ENCODE measurements at regions not wholly inside any gene's neighbourhood (a gene's known extent, or its start where the extent isn't known, plus 50 kb on each side); places are given as distances from the start of the nearest gene placed in this dataset.

GRCh38 chr2:217645896-217646295 lies 356.9 kb downstream of the TNS1 start:
- no peak overlapping the region for H2AFZ ChIP-seq (ENCODE audit: control insufficient read depth, low read length)
- peaks cover 6% of the 10 kb centered on the region for H3K27me3 ChIP-seq (ENCODE audit: control insufficient read depth, extremely low read depth, insufficient read depth, low read length)
- no peak overlapping the region for H3K4me2 ChIP-seq (ENCODE audit: control insufficient read depth, extremely low read depth, insufficient read depth, low read depth, low read length)
- H3K9me1 ChIP-seq (ENCODE audit: control insufficient read depth, extremely low read depth, insufficient read depth, low read length) = no peaks in the 10 kb centered on the region
- no peak overlapping the region for H3K4me3 ChIP-seq (ENCODE audit: control insufficient read depth in 2 of 3, extremely low read depth in 1 of 3, insufficient read depth in 2 of 3, low read depth in 1 of 3, low read length in 3 of 3)
- DNase-seq (ENCODE audit: low read depth, low spot score) (peak; percentile 19), FAIRE-seq (no peak)
- no peaks in the 10 kb centered on the region for H4K20me1 ChIP-seq (ENCODE audit: control insufficient read depth, extremely low read depth, insufficient read depth, low read length)
- no peaks in the 10 kb centered on the region for H3K36me3 ChIP-seq (ENCODE audit: control insufficient read depth in 2 of 2, extremely low read depth in 1 of 2, insufficient read depth in 2 of 2, low read length in 2 of 2)
- H3K9ac ChIP-seq (ENCODE audit: control insufficient read depth, extremely low read depth, insufficient read depth, low read length) = no peak overlapping the region
- dilution Hi-C loops (cut with MboI; ENCODE audit: extremely low pct_ligation_motif_present, low sequenced_read_pairs) = no loop called here
- H3K4me1 ChIP-seq (ENCODE audit: control insufficient read depth, extremely low read depth, insufficient read depth, low read length) = peaks cover 3% of the 10 kb centered on the region
- no peak overlapping the region for H3K27ac ChIP-seq (ENCODE audit: control insufficient read depth, insufficient read depth, low read length)
- TF ChIP-seq, protein P1, sequence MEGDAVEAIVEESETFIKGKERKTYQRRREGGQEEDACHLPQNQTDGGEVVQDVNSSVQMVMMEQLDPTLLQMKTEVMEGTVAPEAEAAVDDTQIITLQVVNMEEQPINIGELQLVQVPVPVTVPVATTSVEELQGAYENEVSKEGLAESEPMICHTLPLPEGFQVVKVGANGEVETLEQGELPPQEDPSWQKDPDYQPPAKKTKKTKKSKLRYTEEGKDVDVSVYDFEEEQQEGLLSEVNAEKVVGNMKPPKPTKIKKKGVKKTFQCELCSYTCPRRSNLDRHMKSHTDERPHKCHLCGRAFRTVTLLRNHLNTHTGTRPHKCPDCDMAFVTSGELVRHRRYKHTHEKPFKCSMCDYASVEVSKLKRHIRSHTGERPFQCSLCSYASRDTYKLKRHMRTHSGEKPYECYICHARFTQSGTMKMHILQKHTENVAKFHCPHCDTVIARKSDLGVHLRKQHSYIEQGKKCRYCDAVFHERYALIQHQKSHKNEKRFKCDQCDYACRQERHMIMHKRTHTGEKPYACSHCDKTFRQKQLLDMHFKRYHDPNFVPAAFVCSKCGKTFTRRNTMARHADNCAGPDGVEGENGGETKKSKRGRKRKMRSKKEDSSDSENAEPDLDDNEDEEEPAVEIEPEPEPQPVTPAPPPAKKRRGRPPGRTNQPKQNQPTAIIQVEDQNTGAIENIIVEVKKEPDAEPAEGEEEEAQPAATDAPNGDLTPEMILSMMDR (optimal IDR thresholded peaks at IDR 0.05 in 1 of 3, IDR thresholded peaks at IDR 0.05 in 1 of 3, conservative IDR thresholded peaks at IDR 0.05 in 1 of 3; ENCODE audit: extremely low read depth in 1 of 3, insufficient read depth in 2 of 3, low read length in 3 of 3) = no peak
- TF ChIP-seq EZH2 (IDR thresholded peaks at IDR 0.05; ENCODE audit: low read length) = no peak
- H3K9me3 ChIP-seq (ENCODE audit: control insufficient read depth, low read depth, low read length) = no peaks in the 10 kb centered on the region
- H3K79me2 ChIP-seq (ENCODE audit: control insufficient read depth, insufficient read depth, low read length) = no peaks in the 10 kb centered on the region

- Histone ChIP-seq H3K27me3 (ENCODE audit: control insufficient read depth, extremely low read depth, insufficient read depth, low read length) (peaks cover 6% of the 10 kb centered on the region), H2AFZ (ENCODE audit: control insufficient read depth, low read length) (no peak overlapping the region), H3K36me3 (ENCODE audit: control insufficient read depth in 2 of 2, extremely low read depth in 1 of 2, insufficient read depth in 2 of 2, low read length in 2 of 2) (no peaks in the 10 kb centered on the region), H4K20me1 (ENCODE audit: control insufficient read depth, extremely low read depth, insufficient read depth, low read length) (no peaks in the 10 kb centered on the region), H3K9ac (ENCODE audit: control insufficient read depth, extremely low read depth, insufficient read depth, low read length) (no peak overlapping the region), H3K4me2 (ENCODE audit: control insufficient read depth, extremely low read depth, insufficient read depth, low read depth, low read length) (no peak overlapping the region), H3K9me1 (ENCODE audit: control insufficient read depth, extremely low read depth, insufficient read depth, low read length) (no peaks in the 10 kb centered on the region), H3K9me3 (ENCODE audit: control insufficient read depth, low read depth, low read length) (no peaks in the 10 kb centered on the region), H3K79me2 (ENCODE audit: control insufficient read depth, insufficient read depth, low read length) (no peaks in the 10 kb centered on the region), H3K4me3 (ENCODE audit: control insufficient read depth in 2 of 3, extremely low read depth in 1 of 3, insufficient read depth in 2 of 3, low read depth in 1 of 3, low read length in 3 of 3) (no peak overlapping the region), H3K4me1 (ENCODE audit: control insufficient read depth, extremely low read depth, insufficient read depth, low read length) (peaks cover 3% of the 10 kb centered on the region), H3K27ac (ENCODE audit: control insufficient read depth, insufficient read depth, low read length) (no peak overlapping the region)
- FAIRE-seq = no peak
- dilution Hi-C loops (cut with MboI; ENCODE audit: extremely low pct_ligation_motif_present, low sequenced_read_pairs) = no loop called here
- TF ChIP-seq EZH2 (IDR thresholded peaks at IDR 0.05; ENCODE audit: low read length) = no peak
- TF ChIP-seq, protein P1 (optimal IDR thresholded peaks at IDR 0.05 in 1 of 3, IDR thresholded peaks at IDR 0.05 in 1 of 3, conservative IDR thresholded peaks at IDR 0.05 in 1 of 3; ENCODE audit: extremely low read depth in 1 of 3, insufficient read depth in 2 of 3, low read length in 3 of 3) = no peak
- DNase-seq (ENCODE audit: low read depth, low spot score) = no peak
Observed at GRCh38 chr2:217643789-217644301, 358.9 kb downstream of the TNS1 start.

Measured in keratinocyte (primary cell).